Epithelial cell of esophagus (primary cell): ENCODE measurements at regions not wholly inside any gene's neighbourhood (a gene's known extent, or its start where the extent isn't known, plus 50 kb on each side); places are given as distances from the start of the nearest gene placed in this dataset.
A peak's percentile ranks its signal among the peaks of the same experiment; 100 is the strongest.

Experiments used
- DNase-seq: peaks from one replicate; pipeline ENCODE4 v3.0.0; 2010; ENCODE audit warnings: low read depth
- H3K4me3 ChIP-seq: 2 replicates; pipeline ENCODE4 v1.5.1; 2011; ENCODE audit warnings: mild to moderate bottlenecking, low read length, control low read depth
- CTCF ChIP-seq: IDR thresholded peaks from 2 replicates; pipeline ENCODE4 v1.5.1; 2011; ENCODE audit warnings: low read depth, mild to moderate bottlenecking, low read length, control low read depth, inconsistent platforms; ENCODE audit not compliant: insufficient read depth; ENCODE audit errors: missing control alignments

- TF ChIP-seq CTCF: no peak
- DNase-seq: peak; percentile 24
- H3K4me3 ChIP-seq: no peak overlapping the region
These were observed 95.3 kb upstream of the XYLT1 start for GRCh38 chr16:17566075-17566474.

DNA sequence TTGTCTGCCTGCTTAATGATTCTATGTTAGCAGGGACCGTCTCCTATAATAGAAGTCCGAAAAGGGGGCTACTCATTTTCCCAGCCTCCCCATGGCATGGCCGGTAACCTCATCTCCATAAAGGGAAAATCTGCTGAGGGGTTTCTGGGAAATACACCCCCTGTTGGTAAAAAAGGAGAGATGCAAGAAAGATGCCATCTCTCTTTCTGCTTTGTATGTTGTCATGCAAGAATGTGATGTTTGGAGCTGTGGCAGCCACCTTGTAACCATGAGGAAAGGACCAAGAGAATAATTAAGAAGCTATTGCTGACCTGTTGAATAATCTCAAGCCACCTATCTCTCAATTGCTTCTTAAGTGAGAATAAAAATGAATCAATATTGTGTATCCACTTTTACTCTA is 94.8 kb upstream of the XYLT1 start:
- DNase-seq: no peak
- TF ChIP-seq CTCF: no peak

DNA sequence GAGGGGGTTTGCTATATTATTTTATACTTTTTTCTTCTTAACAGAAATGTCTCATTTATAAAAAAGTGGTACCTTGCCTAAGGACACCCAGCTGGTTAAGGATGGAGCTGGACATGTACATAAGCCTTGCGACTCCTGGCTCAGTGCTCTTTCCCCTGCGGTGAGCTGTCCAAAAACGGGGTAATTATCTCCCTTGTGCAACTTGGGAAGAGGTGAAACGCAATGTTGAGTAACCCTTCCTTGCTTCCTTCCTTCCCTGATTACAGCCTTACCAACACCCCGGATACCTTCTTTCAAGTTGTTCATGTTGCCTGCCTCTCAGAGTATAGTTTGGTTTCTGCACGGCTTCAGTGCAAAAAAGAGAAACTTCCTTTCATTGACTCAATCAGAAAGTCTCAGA is 94.1 kb upstream of the XYLT1 start:
- H3K4me3 ChIP-seq: no peak overlapping the region
- no peak for DNase-seq
- TF ChIP-seq CTCF: no peak

More for the DNA sequence above, 94.8 kb upstream of the XYLT1 start:
- H3K4me3 ChIP-seq: no peak overlapping the region

GRCh38 chr16:17563323-17564091 is 92.7 kb upstream of the XYLT1 start:
- no peak overlapping the region for H3K4me3 ChIP-seq
- no peak for TF ChIP-seq CTCF
- DNase-seq: no peak

- TF ChIP-seq CTCF: no peak
- DNase-seq: no peak
- no peak overlapping the region for H3K4me3 ChIP-seq
These were observed 90.3 kb upstream of the XYLT1 start for GRCh38 chr16:17561056-17561455.

- no peak for DNase-seq
- TF ChIP-seq CTCF: no peak
- H3K4me3 ChIP-seq: no peak overlapping the region
These were observed 89.8 kb upstream of the XYLT1 start for GRCh38 chr16:17560548-17560947.

DNA sequence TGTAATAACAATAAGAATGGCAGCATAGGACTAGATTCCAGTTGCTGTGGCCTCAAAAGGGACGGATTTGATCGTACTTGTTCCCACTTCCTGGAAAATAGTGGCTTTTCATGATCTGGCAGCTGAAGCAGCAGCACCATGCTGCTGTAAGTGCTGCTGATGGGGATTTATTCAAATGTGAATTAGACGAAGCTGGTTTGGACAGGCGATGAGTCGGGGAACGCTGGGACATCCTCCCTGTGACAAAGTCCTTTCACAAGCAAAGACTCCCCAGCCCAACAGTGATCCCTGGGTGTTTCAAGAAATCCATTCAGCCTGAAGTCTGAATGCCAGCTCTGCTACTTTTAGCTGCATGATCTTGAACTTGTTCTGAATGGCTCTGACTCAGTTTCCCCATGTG is 88.6 kb upstream of the XYLT1 start:
- TF ChIP-seq CTCF: no peak
- no peak for DNase-seq
- H3K4me3 ChIP-seq: no peak overlapping the region
